ENCODE measurements at regions not wholly inside any gene's neighbourhood (a gene's known extent, or its start where the extent isn't known, plus 50 kb on each side); places are given as distances from the start of the nearest gene placed in this dataset.

- no peak overlapping the region for H3K4me3 ChIP-seq (replicated peaks in 1 of 2; ENCODE audit: low read depth in 2 of 2, low read length in 2 of 2)
- DNase-seq (ENCODE audit: low read depth in 2 of 2): peak; percentile 27 to 78
- TF ChIP-seq CTCF (IDR thresholded peaks at IDR 0.05; ENCODE audit: low read depth, low read length): no peak
Observed at GRCh38 chr9:2477755-2478154, 143.8 kb upstream of the VLDLR start.

- DNase-seq (ENCODE audit: low read depth in 2 of 2): peak in 1 of 2 donors; percentile 46
- no peak overlapping the region for H3K4me3 ChIP-seq (replicated peaks in 1 of 2; ENCODE audit: low read depth in 2 of 2, low read length in 2 of 2)
- TF ChIP-seq CTCF (IDR thresholded peaks at IDR 0.05; ENCODE audit: low read depth, low read length): no peak
Observed at GRCh38 chr9:2478421-2478820, 143.2 kb upstream of the VLDLR start.

GRCh38 chr9:2479056-2479565 is 142.5 kb upstream of the VLDLR start:
- no peak for TF ChIP-seq CTCF (IDR thresholded peaks at IDR 0.05; ENCODE audit: low read depth, low read length)
- DNase-seq (ENCODE audit: low read depth in 2 of 2): no peak

GRCh38 chr9:2480255-2480837 is 141.2 kb upstream of the VLDLR start:
- DNase-seq (ENCODE audit: low read depth in 2 of 2): no peak
- H3K4me3 ChIP-seq (replicated peaks in 1 of 2; ENCODE audit: low read depth in 2 of 2, low read length in 2 of 2): no peak overlapping the region
- no peak for TF ChIP-seq CTCF (IDR thresholded peaks at IDR 0.05; ENCODE audit: low read depth, low read length)

More at GRCh38 chr9:2479056-2479565, 142.5 kb upstream of the VLDLR start:
- H3K4me3 ChIP-seq (replicated peaks in 1 of 2; ENCODE audit: low read depth in 2 of 2, low read length in 2 of 2): no peak overlapping the region

GRCh38 chr9:2481216-2481615 is 140.4 kb upstream of the VLDLR start:
- no peak for TF ChIP-seq CTCF (IDR thresholded peaks at IDR 0.05; ENCODE audit: low read depth, low read length)
- DNase-seq (ENCODE audit: low read depth in 2 of 2): no peak
- no peak overlapping the region for H3K4me3 ChIP-seq (replicated peaks in 1 of 2; ENCODE audit: low read depth in 2 of 2, low read length in 2 of 2)

- no peak for TF ChIP-seq CTCF (IDR thresholded peaks at IDR 0.05; ENCODE audit: low read depth, low read length)
- H3K4me3 ChIP-seq (replicated peaks in 1 of 2; ENCODE audit: low read depth in 2 of 2, low read length in 2 of 2): no peak overlapping the region
- peak; percentile 14 to 38 for DNase-seq (ENCODE audit: low read depth in 2 of 2)
Observed at GRCh38 chr9:2486988-2487387, 134.6 kb upstream of the VLDLR start.

- DNase-seq (ENCODE audit: low read depth in 2 of 2): peak; percentile 70 to 90
- no peak for TF ChIP-seq CTCF (IDR thresholded peaks at IDR 0.05; ENCODE audit: low read depth, low read length)
- H3K4me3 ChIP-seq (replicated peaks in 1 of 2; ENCODE audit: low read depth in 2 of 2, low read length in 2 of 2): no peak overlapping the region
Observed at GRCh38 chr9:2489838-2490314, 131.7 kb upstream of the VLDLR start.

Data from cardiac fibroblast (primary cell).